OCI-LY7 (cell line): ENCODE measurements at regions not wholly inside any gene's neighbourhood (a gene's known extent, or its start where the extent isn't known, plus 50 kb on each side); places are given as distances from the start of the nearest gene placed in this dataset.

Experiments used
- BruUV-seq: library from RNA; stranded (reverse); fragments of 400-500 nt; replicated peaks from 2 replicates; lab custom pipeline; 2021; lab: Mats Ljungman, UMichigan
- CTCF ChIA-PET: fragments of 300-600 bp; sonication (Branson Sonifier 250); formaldehyde crosslinking; loops from one replicate; lab custom pipeline; 2022; ENCODE audit warnings: antibody characterized with exemption; ENCODE audit not compliant: unreplicated experiment; lab: Charles Lee
- POLR2A ChIA-PET: fragments of 300-600 bp; sonication (Branson Sonifier 250); formaldehyde crosslinking; loops from one replicate; lab custom pipeline; 2022; ENCODE audit warnings: antibody characterized with exemption; lab: Charles Lee
- DNase-seq: peaks from one replicate; pipeline ENCODE4 v3.0.0-alpha.2; 2015; ENCODE audit warnings: low spot score
- H2AFZ ChIP-seq: fragments of 200-600 bp; sonication (generic), shearing (Covaris generic); 2 replicates; pipeline ENCODE4 v1.6.1; 2014; ENCODE audit warnings: mild to moderate bottlenecking, antibody characterized with exemption, low read length, moderate library complexity
- H3K27ac ChIP-seq: fragments of 200-600 bp; sonication (generic); 2 replicates; pipeline ENCODE4 v1.5.1; 2014; ENCODE audit warnings: mixed run types, low read depth, mild to moderate bottlenecking, moderate library complexity, low read length, inconsistent platforms; ENCODE audit not compliant: poor library complexity, severe bottlenecking
- H3K36me3 ChIP-seq: fragments of 200-600 bp; sonication (generic); 2 replicates; pipeline ENCODE4 v1.6.1; 2014; ENCODE audit warnings: mild to moderate bottlenecking, antibody characterized with exemption, low read length, moderate library complexity, mixed read lengths; ENCODE audit not compliant: insufficient read depth
- H3K4me1 ChIP-seq: fragments of 200-600 bp; sonication (generic); 2 replicates; pipeline ENCODE4 v1.5.1; 2014; ENCODE audit warnings: mild to moderate bottlenecking, low read length; ENCODE audit not compliant: insufficient read depth, poor library complexity, severe bottlenecking
- H3K4me2 ChIP-seq: fragments of 200-600 bp; sonication (generic); 2 replicates; pipeline ENCODE4 v1.6.1; 2014; ENCODE audit warnings: mild to moderate bottlenecking, low read length
- H3K4me3 ChIP-seq: fragments of 200-600 bp; sonication (generic); 2 replicates; pipeline ENCODE4 v1.5.1; 2014; ENCODE audit warnings: mild to moderate bottlenecking, low read depth, low read length; ENCODE audit not compliant: poor library complexity, severe bottlenecking
- H3K79me2 ChIP-seq: fragments of 200-600 bp; sonication (generic); 2 replicates; pipeline ENCODE4 v1.6.1; 2016; ENCODE audit warnings: low read depth, mild to moderate bottlenecking, low read length, moderate library complexity, mixed read lengths; ENCODE audit not compliant: insufficient read depth
- H3K9me2 ChIP-seq: fragments of 200-600 bp; sonication (generic); 2 replicates; pipeline ENCODE4 v1.6.1; 2016; ENCODE audit warnings: mild to moderate bottlenecking, low read length, mixed read lengths; ENCODE audit not compliant: insufficient read depth
- H3K9me3 ChIP-seq: fragments of 200-600 bp; sonication (generic); 2 replicates; pipeline ENCODE4 v1.6.1; 2014; ENCODE audit warnings: mild to moderate bottlenecking, mixed run types, low read length, mixed read lengths
- H4K20me1 ChIP-seq: fragments of 200-600 bp; sonication (generic); 2 replicates; pipeline ENCODE4 v1.6.1; 2014; ENCODE audit warnings: mild to moderate bottlenecking, antibody characterized with exemption, low read length, moderate library complexity, mixed read lengths; ENCODE audit not compliant: insufficient read depth
- CTCF ChIP-seq: fragments of 200-600 bp; sonication (generic); conservative IDR thresholded peaks from 2 replicates; pipeline ENCODE4 v1.5.1; 2014; ENCODE audit warnings: mild to moderate bottlenecking, antibody characterized with exemption, low read length, moderate library complexity, mixed read lengths
- EZH2phosphoT487 ChIP-seq: fragments of 200-600 bp; sonication (generic); IDR thresholded peaks from 2 replicates; pipeline ENCODE4 v1.6.1; 2018; ENCODE audit warnings: low read depth, borderline replicate concordance, mild to moderate bottlenecking, mixed run types, antibody characterized with exemption, low read length, moderate library complexity, mixed read lengths
- intact Hi-C: fragments of 100-400 bp; cut with micrococcal nuclease; formaldehyde crosslinking; loops from one replicate; pipeline ENCODE4 v1.10.0; 2022; ENCODE audit not compliant: unreplicated experiment

GRCh38 chr5:40394698-40395097 lies 285.0 kb upstream of the PTGER4 start:
- H2AFZ ChIP-seq = no peak overlapping the region
- intact Hi-C loops = no loop called here
- peaks cover 4% of the 10 kb centered on the region; the same call in 1 of the 2 replicates for H3K9me2 ChIP-seq
- POLR2A ChIA-PET = interaction anchor here (0.6 kb wide), 1 partner anchor 42 kb away, joined by 4 read pairs; no protein-coding TSS in a partner anchor
- no peaks in the 10 kb centered on the region for H3K4me1 ChIP-seq
- no peaks in the 10 kb centered on the region for H3K79me2 ChIP-seq
- H3K27ac ChIP-seq = no peak overlapping the region
- no peaks in the 10 kb centered on the region for H3K9me3 ChIP-seq
- H3K4me3 ChIP-seq = no peak overlapping the region
- DNase-seq = no peak
- no peaks in the 10 kb centered on the region for H4K20me1 ChIP-seq
- CTCF ChIA-PET = no interaction called here
- no TSS peak for BruUV-seq
- TF ChIP-seq CTCF = no peak
- no peak for TF ChIP-seq EZH2phosphoT487
- H3K4me2 ChIP-seq = no peak overlapping the region
- H3K36me3 ChIP-seq = no peaks in the 10 kb centered on the region

GRCh38 chr5:40391642-40392041 lies 288.1 kb upstream of the PTGER4 start:
- Histone ChIP-seq H2AFZ (no peak overlapping the region), H3K27ac (no peak overlapping the region), H3K36me3 (no peaks in the 10 kb centered on the region), H3K4me3 (no peak overlapping the region), H3K79me2 (no peaks in the 10 kb centered on the region), H3K4me1 (no peaks in the 10 kb centered on the region), H4K20me1 (no peaks in the 10 kb centered on the region), H3K9me3 (no peaks in the 10 kb centered on the region), H3K9me2 (no peaks in the 10 kb centered on the region), H3K4me2 (no peak overlapping the region)
- no peak for TF ChIP-seq CTCF
- no peak for TF ChIP-seq EZH2phosphoT487
- DNase-seq = no peak
- no TSS peak for BruUV-seq
- intact Hi-C loops = no loop called here
- ChIA-PET CTCF (no interaction called here), POLR2A (interaction anchor here (1.1 to 1.7 kb wide), 4 partner anchors 10 to 20 kb away, joined by 3 to 6 read pairs (median 4); no protein-coding TSS in a partner anchor)

GRCh38 chr5:40390281-40391149 lies 289.2 kb upstream of the PTGER4 start:
- Histone ChIP-seq H3K79me2 (no peaks in the 10 kb centered on the region), H2AFZ (no peak overlapping the region), H3K9me2 (no peaks in the 10 kb centered on the region), H4K20me1 (no peaks in the 10 kb centered on the region), H3K4me3 (no peak overlapping the region), H3K36me3 (no peaks in the 10 kb centered on the region), H3K4me2 (no peak overlapping the region), H3K9me3 (no peaks in the 10 kb centered on the region), H3K4me1 (no peaks in the 10 kb centered on the region), H3K27ac (no peak overlapping the region)
- intact Hi-C loops = no loop called here
- BruUV-seq = no TSS peak
- POLR2A ChIA-PET = interaction anchor here (0.7 to 2.5 kb wide), 2 partner anchors 14 to 16 kb away, joined by 3 to 9 read pairs; no protein-coding TSS in a partner anchor
- DNase-seq = no peak
- CTCF ChIA-PET = no interaction called here
- TF ChIP-seq EZH2phosphoT487 = no peak
- no peak for TF ChIP-seq CTCF
